HG03521 (cell line): ENCODE measurements at regions not wholly inside any gene's neighbourhood (a gene's known extent, or its start where the extent isn't known, plus 50 kb on each side); places are given as distances from the start of the nearest gene placed in this dataset.

Experiments used
- ATAC-seq: cut with Tn5 transposase; IDR thresholded peaks from one replicate; pipeline ENCODE4 v1.9.1; 2021; ENCODE audit warnings: mild to moderate bottlenecking, moderate library complexity; ENCODE audit not compliant: unreplicated experiment

GRCh38 chr5:124287813-124288212 is 458.6 kb downstream of the ZNF608 start:
- ATAC-seq: no peak

- no peak for ATAC-seq
Observed at GRCh38 chr5:124285733-124286132, 460.7 kb downstream of the ZNF608 start.

- no peak for ATAC-seq
Observed at GRCh38 chr5:124285071-124285470, 461.4 kb downstream of the ZNF608 start.

GRCh38 chr5:124283031-124283430 is 463.4 kb downstream of the ZNF608 start:
- ATAC-seq: no peak

- ATAC-seq: no peak
Observed at GRCh38 chr5:124280079-124280478, 466.4 kb downstream of the ZNF608 start.

- ATAC-seq: no peak
Observed at GRCh38 chr5:124279146-124279876, 467.1 kb downstream of the ZNF608 start.

- ATAC-seq: no peak
Observed at GRCh38 chr5:124278636-124279035, 467.8 kb downstream of the ZNF608 start.

- no peak for ATAC-seq
Observed at GRCh38 chr5:124277767-124278545, 468.5 kb downstream of the ZNF608 start.

- ATAC-seq: no peak
Observed at GRCh38 chr5:124276166-124276565, 470.3 kb downstream of the ZNF608 start.

GRCh38 chr5:124274949-124275348 is 471.5 kb downstream of the ZNF608 start:
- no peak for ATAC-seq

GRCh38 chr5:124264499-124264898 is 481.9 kb downstream of the ZNF608 start:
- ATAC-seq: no peak

GRCh38 chr5:124263680-124264491 is 482.6 kb downstream of the ZNF608 start:
- no peak for ATAC-seq

- no peak for ATAC-seq
Observed at GRCh38 chr5:124262991-124263571, 483.4 kb downstream of the ZNF608 start.

GRCh38 chr5:124262470-124262869 is 484.0 kb downstream of the ZNF608 start:
- no peak for ATAC-seq

GRCh38 chr5:124261848-124262247 is 484.6 kb downstream of the ZNF608 start:
- no peak for ATAC-seq

- no peak for ATAC-seq
Observed at GRCh38 chr5:124260921-124261515, 485.4 kb downstream of the ZNF608 start.

GRCh38 chr5:124259017-124259416 is 487.4 kb downstream of the ZNF608 start:
- no peak for ATAC-seq

GRCh38 chr5:124257048-124257447 is 489.4 kb downstream of the ZNF608 start:
- no peak for ATAC-seq

GRCh38 chr5:124253203-124253810 is 493.1 kb downstream of the ZNF608 start:
- ATAC-seq: no peak

GRCh38 chr5:124252747-124253146 is 493.7 kb downstream of the ZNF608 start:
- no peak for ATAC-seq
